H1 (cell line): ENCODE measurements at regions not wholly inside any gene's neighbourhood (a gene's known extent, or its start where the extent isn't known, plus 50 kb on each side); places are given as distances from the start of the nearest gene placed in this dataset.
"Not testable (repeated sequence)": the region's sequence is repeated elsewhere in the genome, so short reads cannot be mapped to it uniquely, and the experiment has no call there.

Source experiments
- CTCF ChIA-PET: fragments of 300-600 bp; sonication (Branson Sonifier 250); formaldehyde crosslinking; loops from one replicate; lab custom pipeline; 2021; ENCODE audit not compliant: partially characterized antibody; lab: Charles Lee
- POLR2A ChIA-PET: fragments of 300-600 bp; sonication (Branson Sonifier 250); formaldehyde crosslinking; loops from one replicate; lab custom pipeline; 2021; ENCODE audit warnings: inconsistent platforms; ENCODE audit not compliant: partially characterized antibody; lab: Charles Lee
- DNase-seq, 2 experiments: peaks; one replicate each; pipeline versions ENCODE4 v3.0.0 to v3.0.0-alpha.2; 2010 to 2022; ENCODE audit warnings: low spot score in 2 of 2, low read depth in 1 of 2, mixed read lengths in 1 of 2
- FAIRE-seq: peaks from 2 replicates; lab custom pipeline; 2011; peaks lifted over from hg19 to GRCh38; lab: Jason Lieb, UNC
- H2AFZ ChIP-seq: 2 replicates; pipeline ENCODE4 v1.8.1; 2012; ENCODE audit warnings: low read length, inconsistent platforms
- H2AK5ac ChIP-seq: 2 replicates; pipeline ENCODE4 v1.6.1; 2013; ENCODE audit warnings: low read depth, low read length
- H2BK120ac ChIP-seq: replicated peaks from 2 replicates; pipeline ENCODE3; 2013; ENCODE audit warnings: low read depth, low read length, inconsistent platforms
- H2BK12ac ChIP-seq: 2 replicates; pipeline ENCODE4 v1.6.1; 2013; ENCODE audit warnings: low read depth, low read length
- H2BK15ac ChIP-seq: 2 replicates; pipeline ENCODE4 v1.6.1; 2013; ENCODE audit warnings: low read length
- H2BK20ac ChIP-seq: 2 replicates; pipeline ENCODE4 v1.6.1; 2013; ENCODE audit warnings: low read length
- H2BK5ac ChIP-seq: 2 replicates; pipeline ENCODE4 v1.6.1; 2013; ENCODE audit warnings: low read depth, low read length
- H3K14ac ChIP-seq: 2 replicates; pipeline ENCODE4 v1.6.1; 2013; ENCODE audit warnings: inconsistent platforms; ENCODE audit not compliant: insufficient read length
- H3K18ac ChIP-seq: 2 replicates; pipeline ENCODE4 v1.6.1; 2013; ENCODE audit warnings: low read length; ENCODE audit errors: extremely low read depth
- H3K23ac ChIP-seq: 2 replicates; pipeline ENCODE4 v1.6.1; 2013; ENCODE audit warnings: inconsistent platforms; ENCODE audit not compliant: insufficient read length
- H3K23me2 ChIP-seq: 2 replicates; pipeline ENCODE4 v1.6.1; 2013; ENCODE audit warnings: low read depth, low read length
- H3K27ac ChIP-seq: 2 replicates; pipeline ENCODE4 v1.6.1; 2011; ENCODE audit warnings: low read depth, low read length, inconsistent platforms
- H3K27me3 ChIP-seq, 4 experiments: replicated peaks in 1 of 4; 1 replicate in 1 of 4; 2 replicates in 3 of 4; pipeline versions ENCODE4 v1.6.1 to v1.8.1; 2011 to 2013; ENCODE audit warnings: low read length in 3 of 4, mild to moderate bottlenecking in 3 of 4, inconsistent platforms in 2 of 4, mixed read lengths in 2 of 4, moderate library complexity in 1 of 4; ENCODE audit not compliant: control insufficient read depth in 3 of 4, insufficient read depth in 3 of 4; ENCODE audit errors: extremely low read depth in 1 of 4
- H3K36me3 ChIP-seq, 4 experiments: 2 replicates each; pipeline versions ENCODE4 v1.6.1 to v1.8.1; 2011 to 2013; ENCODE audit warnings: mild to moderate bottlenecking in 4 of 4, low read length in 3 of 4, moderate library complexity in 2 of 4, control low read depth in 1 of 4, inconsistent platforms in 1 of 4; ENCODE audit not compliant: insufficient read depth in 4 of 4, control insufficient read depth in 2 of 4
- H3K4ac ChIP-seq: replicated peaks from 2 replicates; pipeline ENCODE3; 2013; ENCODE audit warnings: low read length, low read depth, mixed read lengths, inconsistent platforms; ENCODE audit not compliant: insufficient read length
- H3K4me1 ChIP-seq, 4 experiments: replicated peaks in 1 of 4; 1 replicate in 1 of 4; 2 replicates in 3 of 4; pipeline versions ENCODE4 v1.6.1 to v1.8.1; 2011 to 2013; ENCODE audit warnings: low read length in 3 of 4, inconsistent platforms in 2 of 4, mixed read lengths in 1 of 4; ENCODE audit not compliant: insufficient read depth in 4 of 4, control insufficient read depth in 3 of 4
- H3K4me2 ChIP-seq, 2 experiments: 2 replicates each; pipeline versions ENCODE4 v1.6.1 to v1.8.1; 2011 to 2013; ENCODE audit warnings: low read depth in 2 of 2, low read length in 2 of 2, control low read depth in 1 of 2, inconsistent platforms in 1 of 2, mild to moderate bottlenecking in 1 of 2; ENCODE audit not compliant: insufficient read depth in 1 of 2
- H3K4me3 ChIP-seq, 4 experiments: fragments of 200-600, 300-600 bp in 1 of 4; sonication (generic), shearing (Covaris generic), sonication (Bioruptor Twin) in 1 of 4; 2 replicates each; pipeline versions ENCODE4 v1.5.1 to v1.8.1; 2011 to 2016; ENCODE audit warnings: low read length in 4 of 4, low read depth in 3 of 4, control low read depth in 2 of 4, inconsistent platforms in 2 of 4, mild to moderate bottlenecking in 2 of 4, mixed read lengths in 1 of 4, moderate library complexity in 1 of 4; ENCODE audit not compliant: insufficient read depth in 2 of 4; ENCODE audit errors: extremely low read depth in 1 of 4
- H3K56ac ChIP-seq: replicated peaks from 2 replicates; pipeline ENCODE3; 2013; ENCODE audit warnings: low read depth, mild to moderate bottlenecking, mixed read lengths, low read length, inconsistent platforms; ENCODE audit not compliant: insufficient read length
- H3K79me1 ChIP-seq: 2 replicates; pipeline ENCODE4 v1.6.1; 2013; ENCODE audit warnings: low read depth, low read length, control low read depth
- H3K79me2 ChIP-seq, 2 experiments: 2 replicates each; pipeline versions ENCODE4 v1.6.1 to v1.8.1; 2012 to 2013; ENCODE audit warnings: low read length in 2 of 2, mild to moderate bottlenecking in 2 of 2, inconsistent platforms in 1 of 2; ENCODE audit not compliant: insufficient read depth in 2 of 2, control insufficient read depth in 1 of 2
- H3K9ac ChIP-seq, 4 experiments: replicated peaks in 1 of 4; 1 replicate in 1 of 4; 2 replicates in 3 of 4; pipeline versions ENCODE4 v1.6.1 to v1.8.1; 2011 to 2013; ENCODE audit warnings: low read depth in 3 of 4, low read length in 3 of 4, control low read depth in 2 of 4, mild to moderate bottlenecking in 2 of 4, moderate library complexity in 2 of 4, inconsistent platforms in 1 of 4; ENCODE audit errors: extremely low read depth in 1 of 4
- H3K9me3 ChIP-seq, 2 experiments: 2 replicates each; pipeline versions ENCODE4 v1.6.1 to v1.8.1; 2012 to 2013; ENCODE audit warnings: mild to moderate bottlenecking in 2 of 2, moderate library complexity in 2 of 2, control low read depth in 1 of 2, inconsistent platforms in 1 of 2, low read depth in 1 of 2, low read length in 1 of 2, mixed read lengths in 1 of 2; ENCODE audit not compliant: insufficient read depth in 2 of 2
- H4K20me1 ChIP-seq, 2 experiments: replicated peaks in 1 of 2; 2 replicates each; pipeline versions ENCODE3 to v1.8.1; 2011 to 2013; ENCODE audit warnings: inconsistent platforms in 2 of 2, low read length in 2 of 2, mild to moderate bottlenecking in 1 of 2; ENCODE audit not compliant: insufficient read depth in 2 of 2, control insufficient read depth in 1 of 2
- H4K5ac ChIP-seq: 2 replicates; pipeline ENCODE4 v1.6.1; 2013; ENCODE audit warnings: low read length, low read depth, mixed read lengths, inconsistent platforms; ENCODE audit not compliant: insufficient read length
- H4K8ac ChIP-seq: 2 replicates; pipeline ENCODE4 v1.8.0; 2013; ENCODE audit warnings: mild to moderate bottlenecking, moderate library complexity, low read length, inconsistent platforms; ENCODE audit not compliant: insufficient read depth; ENCODE audit errors: extremely low read depth
- H4K91ac ChIP-seq: replicated peaks from 2 replicates; pipeline ENCODE3; 2013; ENCODE audit warnings: low read length, mixed read lengths, inconsistent platforms; ENCODE audit not compliant: insufficient read length
- WGBS, 2 experiments: shearing (Covaris generic) in 1 of 2; methylation state at CpG; one replicate each; pipeline versions ENCODE4 v1.1.6 to v1.1.7; 2013 to 2015; ENCODE audit warnings: low lambda C conversion rate in 2 of 2, mixed read lengths in 2 of 2, inconsistent platforms in 1 of 2, low coverage in 1 of 2, missing lambda C conversion rate in 1 of 2; ENCODE audit not compliant: insufficient replicate concordance in 2 of 2, insufficient coverage in 1 of 2, insufficient read length in 1 of 2; ENCODE audit errors: extremely low coverage in 1 of 2, missing lambda C conversion rate in 1 of 2; 5-methylcytosine and 5-hydroxymethylcytosine counted together

DNA sequence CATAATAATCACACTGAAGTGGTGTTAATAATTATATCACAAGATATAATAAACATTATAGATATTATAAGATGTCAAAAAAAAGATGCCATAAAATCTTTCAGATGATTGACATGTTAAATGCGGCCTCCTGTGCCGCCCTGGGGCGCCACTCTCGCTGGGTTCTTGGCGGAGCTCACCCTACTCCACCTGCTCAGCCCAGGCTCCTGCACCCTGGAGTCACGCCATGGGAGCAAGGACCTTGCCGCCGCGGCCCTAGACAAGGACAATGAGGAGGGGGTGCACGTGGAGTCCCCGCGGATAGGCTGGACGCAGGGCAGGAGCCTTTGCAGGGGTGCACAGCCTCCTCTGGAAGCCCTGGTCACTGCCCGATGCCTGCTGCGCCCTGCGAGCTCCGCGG lies 77.5 kb upstream of the ZNF337 start:
- H3K23me2 ChIP-seq, H2AK5ac ChIP-seq, H3K23ac ChIP-seq, H3K4me1 ChIP-seq, H2BK20ac ChIP-seq, H2BK12ac ChIP-seq, H2BK15ac ChIP-seq, H3K36me3 ChIP-seq, H3K9ac ChIP-seq, H3K79me1 ChIP-seq, H4K91ac ChIP-seq, DNase-seq, H3K14ac ChIP-seq, H3K79me2 ChIP-seq, POLR2A ChIA-PET, H3K4ac ChIP-seq, FAIRE-seq, H4K20me1 ChIP-seq, H3K4me3 ChIP-seq, H2AFZ ChIP-seq, H3K18ac ChIP-seq, H4K5ac ChIP-seq, H3K27ac ChIP-seq, H2BK120ac ChIP-seq, H3K9me3 ChIP-seq, H3K27me3 ChIP-seq, H3K4me2 ChIP-seq, CTCF ChIA-PET, H3K56ac ChIP-seq, H2BK5ac ChIP-seq, H4K8ac ChIP-seq: not testable (repeated sequence)
- 89% methylated on average over 13 of the region's 18 CpGs; no CpG with 5 or more reads in 1 of the 2 experiments for WGBS, 2 experiments

DNA sequence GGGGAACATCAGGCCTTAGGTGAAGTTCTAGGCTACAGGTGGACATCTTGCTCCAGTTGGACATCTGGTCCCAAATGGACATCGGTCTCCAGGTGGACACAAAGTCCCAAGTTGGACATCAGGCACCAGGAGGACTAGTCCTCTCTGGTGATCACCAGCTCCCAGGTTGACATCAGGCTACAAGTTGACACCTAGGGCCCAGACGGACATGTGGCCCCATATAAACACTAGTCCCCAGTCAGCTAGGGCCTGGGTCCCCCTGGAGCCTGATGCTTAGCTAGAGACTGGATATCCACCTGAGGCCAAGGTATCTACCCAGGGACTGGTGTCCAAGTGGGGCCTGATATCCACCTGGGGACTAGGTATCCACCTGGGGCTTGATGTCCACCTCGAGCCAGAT lies 75.8 kb upstream of the ZNF337 start:
- H3K9me3 ChIP-seq, H3K23ac ChIP-seq, H3K23me2 ChIP-seq, H3K79me1 ChIP-seq, H2BK20ac ChIP-seq, H3K56ac ChIP-seq, H3K9ac ChIP-seq, H2BK120ac ChIP-seq, DNase-seq, H3K79me2 ChIP-seq, H3K18ac ChIP-seq, H3K27ac ChIP-seq, H3K4me2 ChIP-seq, H2AK5ac ChIP-seq, FAIRE-seq, H2BK12ac ChIP-seq, H2BK15ac ChIP-seq, H3K36me3 ChIP-seq, H4K8ac ChIP-seq, H4K5ac ChIP-seq, H4K20me1 ChIP-seq, H3K4me1 ChIP-seq, POLR2A ChIA-PET, H3K4ac ChIP-seq, H2AFZ ChIP-seq, H3K27me3 ChIP-seq, H2BK5ac ChIP-seq, CTCF ChIA-PET, H3K14ac ChIP-seq, H3K4me3 ChIP-seq, H4K91ac ChIP-seq: not testable (repeated sequence)
- 79% methylated on average over 3 of the region's 3 CpGs; no CpG with 5 or more reads in 1 of the 2 experiments for WGBS, 2 experiments
